Activated CD4-positive, alpha-beta T cell treated with anti-CD3 and anti-CD28 coated beads, Interleukin-2, amount 10 ng/mL, durations not matched to agents 24 days and 14 days (primary cell): ENCODE measurements at regions not wholly inside any gene's neighbourhood (a gene's known extent, or its start where the extent isn't known, plus 50 kb on each side); places are given as distances from the start of the nearest gene placed in this dataset.

ENCODE experiments used
- DNase-seq: peaks from one replicate; pipeline ENCODE4 v3.0.0; 2022
- H3K27ac Mint-ChIP-seq: one replicate; pipeline ENCODE4 v1.8.0; 2022; ENCODE audit warnings: mild to moderate bottlenecking, mixed read lengths
- H3K27me3 Mint-ChIP-seq: one replicate; pipeline ENCODE4 v1.8.0; 2022; ENCODE audit warnings: mixed read lengths
- H3K36me3 Mint-ChIP-seq: one replicate; pipeline ENCODE4 v1.8.0; 2022; ENCODE audit warnings: low read depth, mild to moderate bottlenecking, mixed read lengths
- H3K4me1 Mint-ChIP-seq: one replicate; pipeline ENCODE4 v1.8.0; 2021; ENCODE audit warnings: mixed read lengths
- H3K4me3 Mint-ChIP-seq: one replicate; pipeline ENCODE4 v1.8.0; 2022; ENCODE audit warnings: mild to moderate bottlenecking, moderate library complexity, mixed read lengths
- H3K9me3 Mint-ChIP-seq: one replicate; pipeline ENCODE4 v1.8.0; 2021; ENCODE audit warnings: mixed read lengths
- intact Hi-C: fragments of 100-400 bp; cut with micrococcal nuclease; formaldehyde crosslinking; loops from one replicate; pipeline ENCODE4 v1.15.1; 2023

DNA sequence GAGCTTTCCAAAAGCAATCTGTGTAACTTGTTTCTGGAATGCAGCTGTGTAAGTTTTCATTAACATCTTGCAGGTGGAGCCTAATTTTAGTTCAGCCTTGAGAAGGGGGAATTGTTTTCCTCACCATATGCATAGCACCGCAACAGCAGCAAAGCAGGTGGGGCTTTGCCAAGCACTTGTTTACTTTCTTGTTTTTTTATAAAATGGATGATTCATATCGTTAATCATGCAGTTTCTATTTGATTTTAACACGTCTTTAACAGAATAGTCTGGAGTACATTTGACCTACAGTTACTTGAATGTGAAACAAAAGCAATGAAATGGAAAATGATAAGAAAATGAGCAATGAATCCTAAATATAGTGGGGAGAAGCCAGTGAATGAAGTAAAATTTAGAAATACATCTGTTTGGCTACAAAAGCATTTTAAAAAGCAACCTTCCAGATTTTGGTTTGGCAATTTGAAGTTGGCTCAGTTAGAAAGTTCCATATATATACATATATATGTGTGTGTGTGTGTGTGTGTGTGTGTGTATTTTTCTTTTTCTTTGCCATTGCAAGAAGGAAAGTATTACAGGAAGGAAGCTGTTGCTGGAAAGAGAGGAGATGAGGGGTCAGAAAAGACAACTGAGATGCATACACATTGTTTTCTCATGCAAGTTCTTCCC, 119.0 kb upstream of the ADGRL2 start:
- no peaks in the 10 kb centered on the region for H3K4me1 Mint-ChIP-seq
- no peak overlapping the region for H3K4me3 Mint-ChIP-seq
- H3K9me3 Mint-ChIP-seq, result peaks cover 4% of the 10 kb centered on the region
- intact Hi-C loops, result no loop called here
- no peaks in the 10 kb centered on the region for H3K36me3 Mint-ChIP-seq
- no peak for DNase-seq
- H3K27me3 Mint-ChIP-seq, result no peaks in the 10 kb centered on the region
- H3K27ac Mint-ChIP-seq, result no peak overlapping the region

DNA sequence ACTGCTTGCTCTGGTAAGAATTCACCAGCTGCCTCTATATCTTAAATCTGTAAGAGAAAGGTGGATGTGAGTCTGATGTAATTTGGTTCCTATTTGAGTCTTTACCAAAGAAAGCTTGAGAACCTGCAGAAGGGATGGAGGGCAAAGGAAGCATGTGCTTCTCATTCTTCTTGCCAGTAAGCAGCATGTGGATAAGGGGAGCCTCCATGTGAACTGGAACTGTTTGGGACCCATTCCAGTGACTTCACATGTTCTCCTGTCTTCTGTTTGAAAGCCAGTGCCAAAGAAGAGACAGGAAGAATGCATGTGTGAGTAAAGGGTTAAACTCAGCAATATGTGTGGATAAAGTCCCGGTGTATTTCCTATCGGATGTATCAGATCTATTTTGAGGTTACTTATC, 119.6 kb upstream of the ADGRL2 start:
- H3K27me3 Mint-ChIP-seq, result no peaks in the 10 kb centered on the region
- H3K27ac Mint-ChIP-seq, result no peak overlapping the region
- no peak for DNase-seq
- intact Hi-C loops, result no loop called here
- H3K36me3 Mint-ChIP-seq, result no peaks in the 10 kb centered on the region
- H3K9me3 Mint-ChIP-seq, result peaks cover 4% of the 10 kb centered on the region
- no peak overlapping the region for H3K4me3 Mint-ChIP-seq
- H3K4me1 Mint-ChIP-seq, result no peaks in the 10 kb centered on the region

DNA sequence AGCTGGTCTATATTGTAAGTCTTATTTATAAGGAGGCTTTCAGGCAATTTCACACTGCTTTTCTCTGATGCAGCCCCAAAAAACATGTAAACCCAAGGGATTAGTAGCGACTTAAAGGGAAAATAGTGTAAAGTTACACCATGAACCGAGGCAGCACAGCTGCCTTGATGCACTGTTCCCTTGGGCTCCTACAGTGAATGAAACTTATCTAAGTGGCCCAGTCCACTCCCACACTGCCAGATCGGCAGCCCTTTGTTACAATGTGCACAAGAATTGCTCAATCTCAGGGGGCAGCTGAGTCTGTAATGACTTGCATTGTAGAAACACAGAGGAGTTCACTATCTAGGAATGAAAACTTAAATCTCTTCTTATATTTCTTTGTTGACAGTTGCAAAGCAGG, 120.8 kb upstream of the ADGRL2 start:
- DNase-seq, result no peak
- H3K27ac Mint-ChIP-seq, result no peak overlapping the region
- H3K9me3 Mint-ChIP-seq, result peaks cover 4% of the 10 kb centered on the region
- H3K4me1 Mint-ChIP-seq, result no peaks in the 10 kb centered on the region
- no peaks in the 10 kb centered on the region for H3K36me3 Mint-ChIP-seq
- no peaks in the 10 kb centered on the region for H3K27me3 Mint-ChIP-seq
- H3K4me3 Mint-ChIP-seq, result no peak overlapping the region
- intact Hi-C loops, result no loop called here

DNA sequence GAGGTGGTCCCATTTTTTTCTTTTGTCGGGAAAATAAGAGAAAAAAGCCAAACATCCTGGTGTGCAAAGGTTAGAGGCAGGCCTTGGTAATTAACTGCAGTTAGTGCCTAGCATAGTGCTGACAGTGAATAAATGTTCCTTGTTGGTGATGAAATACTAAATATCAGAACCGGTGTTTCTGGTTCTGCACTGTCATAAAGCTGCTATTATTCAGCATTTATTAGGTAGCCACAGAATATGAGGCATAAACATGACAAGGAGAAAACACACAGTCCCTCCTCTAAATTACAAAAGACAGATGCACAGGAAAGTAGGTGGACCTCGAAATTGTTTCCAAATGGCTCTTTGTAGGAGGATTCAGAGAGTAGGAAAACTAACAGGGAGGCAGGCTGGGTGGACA, 122.0 kb upstream of the ADGRL2 start:
- H3K4me1 Mint-ChIP-seq, result no peaks in the 10 kb centered on the region
- no peak for DNase-seq
- intact Hi-C loops, result no loop called here
- no peaks in the 10 kb centered on the region for H3K36me3 Mint-ChIP-seq
- H3K27ac Mint-ChIP-seq, result no peak overlapping the region
- H3K27me3 Mint-ChIP-seq, result no peaks in the 10 kb centered on the region
- no peak overlapping the region for H3K4me3 Mint-ChIP-seq
- no peaks in the 10 kb centered on the region for H3K9me3 Mint-ChIP-seq

DNA sequence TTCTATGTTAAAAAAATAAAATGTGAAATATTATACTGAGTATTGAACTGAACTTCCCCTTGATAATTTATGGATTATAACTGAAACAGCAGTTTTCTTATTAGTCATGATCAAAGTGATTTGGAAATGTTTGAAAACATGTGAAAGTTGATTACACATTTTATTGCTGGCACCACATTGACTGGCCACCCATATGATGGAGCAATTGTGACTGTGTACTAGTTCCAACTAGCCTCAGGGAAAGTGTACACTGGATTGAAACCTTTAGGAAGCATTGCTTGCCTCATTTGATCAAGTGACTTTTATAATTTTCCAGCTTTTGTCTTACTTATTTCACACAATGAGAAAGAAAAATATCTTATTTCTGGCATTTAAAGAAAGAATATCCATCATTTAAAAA, 128.0 kb upstream of the ADGRL2 start:
- intact Hi-C loops, result no loop called here
- no peak for DNase-seq
- Mint-ChIP-seq H3K4me3 (no peak overlapping the region), H3K9me3 (no peaks in the 10 kb centered on the region), H3K27ac (no peak overlapping the region), H3K36me3 (no peaks in the 10 kb centered on the region), H3K27me3 (no peaks in the 10 kb centered on the region), H3K4me1 (no peaks in the 10 kb centered on the region)

DNA sequence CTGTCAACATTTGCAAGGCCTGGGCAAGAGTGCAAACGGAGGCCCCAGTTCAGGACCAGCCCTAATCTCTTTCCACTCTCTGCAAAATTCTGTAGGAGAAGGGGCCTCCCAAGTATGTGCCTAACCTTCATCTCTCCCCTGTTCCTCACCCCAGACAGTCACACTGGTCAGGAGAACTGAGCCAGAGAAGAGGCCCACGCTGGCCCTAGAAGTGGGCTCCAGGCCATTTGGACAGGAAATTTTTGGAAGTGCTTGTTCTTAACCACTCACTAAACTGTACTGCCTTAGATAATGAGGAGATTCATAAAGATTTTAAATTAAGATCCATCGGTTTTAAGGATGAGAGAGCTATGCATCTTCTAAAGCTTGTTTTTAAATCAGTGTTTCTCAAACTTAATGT, 129.7 kb upstream of the ADGRL2 start:
- no peaks in the 10 kb centered on the region for H3K9me3 Mint-ChIP-seq
- H3K4me3 Mint-ChIP-seq, result no peak overlapping the region
- no peaks in the 10 kb centered on the region for H3K36me3 Mint-ChIP-seq
- H3K4me1 Mint-ChIP-seq, result no peaks in the 10 kb centered on the region
- no peak overlapping the region for H3K27ac Mint-ChIP-seq
- intact Hi-C loops, result no loop called here
- DNase-seq, result no peak
- no peaks in the 10 kb centered on the region for H3K27me3 Mint-ChIP-seq

DNA sequence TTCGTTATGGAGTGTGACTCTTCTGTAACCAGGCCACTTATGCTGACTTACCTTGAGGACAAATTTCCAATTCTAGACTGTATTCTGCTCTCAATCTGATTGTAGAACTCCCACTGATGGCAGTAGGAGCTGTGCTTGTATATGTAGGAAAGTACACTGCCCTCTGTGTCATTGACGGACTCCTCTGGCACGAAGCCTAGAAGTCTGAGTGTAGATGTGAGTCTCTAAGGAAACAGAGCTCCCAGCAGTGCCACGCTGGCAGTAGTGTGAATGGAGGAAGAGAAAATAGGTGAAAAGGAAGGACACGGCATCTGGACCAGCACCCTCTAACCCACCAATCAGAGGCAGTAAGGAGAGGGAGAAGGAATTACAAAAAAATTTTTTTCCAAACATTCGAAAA, 130.4 kb upstream of the ADGRL2 start:
- no peak for DNase-seq
- Mint-ChIP-seq H3K27me3 (no peaks in the 10 kb centered on the region), H3K36me3 (no peaks in the 10 kb centered on the region), H3K4me3 (no peak overlapping the region), H3K9me3 (no peaks in the 10 kb centered on the region), H3K4me1 (no peaks in the 10 kb centered on the region), H3K27ac (no peak overlapping the region)
- intact Hi-C loops, result no loop called here

DNA sequence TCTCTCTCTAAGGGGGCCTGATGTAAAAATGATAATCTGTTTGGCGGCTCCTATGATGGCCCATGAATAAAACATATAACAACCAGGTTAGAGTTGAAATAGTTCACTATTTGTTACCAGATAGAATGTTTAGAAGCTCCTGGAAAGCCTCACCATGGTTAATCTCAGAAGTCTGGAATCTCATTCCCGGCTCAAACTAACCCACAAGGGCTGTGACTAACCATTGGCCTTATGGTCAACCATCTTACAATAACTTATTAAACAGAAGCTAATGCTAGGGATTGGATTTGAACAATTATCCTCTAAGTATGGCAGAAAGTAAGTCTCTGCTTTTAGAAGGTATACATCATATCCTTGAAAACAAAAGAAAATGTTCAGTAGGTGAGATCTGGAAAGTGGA, 134.1 kb upstream of the ADGRL2 start:
- intact Hi-C loops, result no loop called here
- DNase-seq, result no peak
- H3K27me3 Mint-ChIP-seq, result no peaks in the 10 kb centered on the region
- no peaks in the 10 kb centered on the region for H3K4me1 Mint-ChIP-seq
- H3K36me3 Mint-ChIP-seq, result no peaks in the 10 kb centered on the region
- H3K4me3 Mint-ChIP-seq, result no peak overlapping the region
- no peak overlapping the region for H3K27ac Mint-ChIP-seq
- H3K9me3 Mint-ChIP-seq, result no peaks in the 10 kb centered on the region

DNA sequence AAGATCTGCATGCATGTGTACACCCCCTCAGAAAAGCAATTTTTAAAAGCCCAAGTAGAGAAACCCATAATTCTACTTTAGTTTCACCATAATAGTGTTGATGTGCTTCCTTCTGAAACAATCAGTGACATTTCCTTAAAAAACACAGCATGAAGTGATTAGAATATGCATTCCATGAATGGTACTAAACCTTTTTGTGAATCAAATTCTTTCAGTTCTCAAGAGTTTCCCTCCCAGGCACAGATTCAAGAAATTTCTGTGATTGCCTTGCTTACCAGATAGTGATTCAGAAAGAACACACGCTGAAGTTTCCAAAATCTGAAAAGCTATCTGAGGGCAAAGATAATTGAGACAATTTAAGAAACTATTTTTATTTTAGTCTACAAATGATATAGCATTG, 136.4 kb upstream of the ADGRL2 start:
- H3K9me3 Mint-ChIP-seq, result no peaks in the 10 kb centered on the region
- H3K36me3 Mint-ChIP-seq, result no peaks in the 10 kb centered on the region
- intact Hi-C loops, result no loop called here
- H3K27ac Mint-ChIP-seq, result no peak overlapping the region
- H3K4me1 Mint-ChIP-seq, result no peaks in the 10 kb centered on the region
- H3K4me3 Mint-ChIP-seq, result no peak overlapping the region
- no peak for DNase-seq
- no peaks in the 10 kb centered on the region for H3K27me3 Mint-ChIP-seq

DNA sequence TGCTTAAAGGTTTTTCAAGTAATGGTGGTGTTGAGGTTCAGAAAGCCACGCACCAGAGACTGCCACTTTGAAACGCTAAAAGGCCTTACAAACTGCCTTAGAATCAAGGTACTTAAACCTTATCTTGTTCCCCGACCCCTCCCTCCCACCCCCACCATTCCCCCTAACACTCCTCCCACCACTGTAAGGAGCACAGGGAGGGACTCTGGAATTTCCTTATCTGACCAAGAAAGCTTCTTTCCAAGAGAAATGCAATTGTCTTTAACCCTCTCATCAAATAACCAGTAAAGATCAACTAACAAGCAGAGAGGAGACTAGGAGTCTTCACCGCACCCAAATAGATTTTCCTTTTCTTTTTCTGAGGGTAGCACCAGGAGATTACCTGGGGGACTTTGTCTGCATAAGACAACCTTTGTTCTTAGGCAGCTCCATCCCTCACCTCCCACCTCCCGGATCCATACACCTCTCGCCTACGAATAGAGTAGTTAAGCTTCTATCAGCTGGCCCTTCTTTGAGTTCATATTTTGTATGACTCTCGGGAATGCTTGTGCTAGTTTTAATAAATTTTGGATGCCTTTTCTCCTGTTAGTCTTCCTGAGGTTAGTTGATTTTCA, 137.7 kb upstream of the ADGRL2 start:
- intact Hi-C loops, result no loop called here
- no peak overlapping the region for H3K4me3 Mint-ChIP-seq
- no peaks in the 10 kb centered on the region for H3K4me1 Mint-ChIP-seq
- H3K36me3 Mint-ChIP-seq, result no peaks in the 10 kb centered on the region
- DNase-seq, result no peak
- H3K27me3 Mint-ChIP-seq, result no peaks in the 10 kb centered on the region
- no peaks in the 10 kb centered on the region for H3K9me3 Mint-ChIP-seq
- H3K27ac Mint-ChIP-seq, result no peak overlapping the region

DNA sequence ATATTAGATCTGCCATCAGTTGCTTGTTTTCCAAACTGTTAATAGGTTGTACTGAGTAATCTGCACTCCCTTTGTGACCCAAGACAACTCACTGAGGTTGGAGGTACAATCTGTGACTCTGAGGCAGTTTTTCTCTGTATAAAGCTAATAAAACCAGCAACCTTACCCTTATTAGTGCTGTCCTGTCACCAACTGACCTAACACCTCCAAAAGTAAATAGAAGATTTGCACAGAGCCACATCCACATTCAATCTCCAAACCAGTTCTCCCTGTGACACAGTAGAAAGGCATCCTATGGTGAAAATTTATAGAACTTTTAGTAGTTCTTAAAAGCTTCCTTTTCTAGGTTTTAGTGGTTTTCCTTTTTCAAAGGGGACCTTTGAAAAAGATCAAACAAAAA, 140.4 kb upstream of the ADGRL2 start:
- H3K9me3 Mint-ChIP-seq, result no peaks in the 10 kb centered on the region
- intact Hi-C loops, result no loop called here
- H3K4me1 Mint-ChIP-seq, result no peaks in the 10 kb centered on the region
- H3K27ac Mint-ChIP-seq, result no peak overlapping the region
- H3K36me3 Mint-ChIP-seq, result no peaks in the 10 kb centered on the region
- H3K27me3 Mint-ChIP-seq, result no peaks in the 10 kb centered on the region
- DNase-seq, result no peak
- no peak overlapping the region for H3K4me3 Mint-ChIP-seq

DNA sequence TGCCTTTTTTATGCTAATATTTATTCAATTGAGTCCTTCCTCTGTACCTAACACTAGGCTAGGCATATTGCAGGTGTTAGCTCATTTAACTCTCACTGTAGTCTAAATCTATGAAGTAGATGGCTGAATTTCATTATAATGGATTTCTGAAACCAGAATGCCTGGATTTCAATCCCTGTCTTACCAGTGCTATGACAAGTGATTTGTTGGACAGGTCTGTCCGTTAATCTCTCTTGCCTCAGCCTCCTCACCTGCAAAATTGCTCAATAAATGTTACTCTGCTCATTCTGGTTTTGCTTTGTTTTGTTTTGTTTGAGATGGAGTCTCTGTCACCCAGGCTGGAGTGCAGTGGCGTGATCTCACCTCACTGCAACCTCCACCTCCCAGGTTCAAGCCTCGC, 146.1 kb upstream of the ADGRL2 start:
- no peaks in the 10 kb centered on the region for H3K4me1 Mint-ChIP-seq
- no peaks in the 10 kb centered on the region for H3K36me3 Mint-ChIP-seq
- intact Hi-C loops, result no loop called here
- no peak overlapping the region for H3K27ac Mint-ChIP-seq
- H3K27me3 Mint-ChIP-seq, result no peaks in the 10 kb centered on the region
- no peaks in the 10 kb centered on the region for H3K9me3 Mint-ChIP-seq
- no peak overlapping the region for H3K4me3 Mint-ChIP-seq
- no peak for DNase-seq

DNA sequence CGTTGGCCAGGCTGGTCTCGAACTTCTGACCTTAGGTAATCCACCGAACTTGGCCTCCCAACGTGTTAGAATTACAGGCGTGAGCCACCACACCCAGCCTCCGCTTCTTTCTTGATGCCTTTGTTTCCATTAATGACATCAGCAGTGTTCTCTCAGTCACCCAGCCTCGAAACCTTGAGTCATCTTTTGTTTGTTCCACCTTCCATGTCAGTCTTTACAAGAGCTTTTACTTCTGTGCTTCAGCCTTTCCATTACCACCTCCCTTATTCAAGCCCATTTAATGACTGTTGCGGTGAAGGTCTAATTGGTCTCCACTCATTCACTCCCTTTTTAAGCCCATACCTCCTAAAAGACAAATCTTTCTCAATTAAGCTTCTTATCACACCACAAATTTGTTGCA, 146.6 kb upstream of the ADGRL2 start:
- intact Hi-C loops, result no loop called here
- no peaks in the 10 kb centered on the region for H3K9me3 Mint-ChIP-seq
- H3K27ac Mint-ChIP-seq, result no peak overlapping the region
- H3K27me3 Mint-ChIP-seq, result no peaks in the 10 kb centered on the region
- H3K36me3 Mint-ChIP-seq, result no peaks in the 10 kb centered on the region
- no peaks in the 10 kb centered on the region for H3K4me1 Mint-ChIP-seq
- DNase-seq, result no peak
- no peak overlapping the region for H3K4me3 Mint-ChIP-seq

DNA sequence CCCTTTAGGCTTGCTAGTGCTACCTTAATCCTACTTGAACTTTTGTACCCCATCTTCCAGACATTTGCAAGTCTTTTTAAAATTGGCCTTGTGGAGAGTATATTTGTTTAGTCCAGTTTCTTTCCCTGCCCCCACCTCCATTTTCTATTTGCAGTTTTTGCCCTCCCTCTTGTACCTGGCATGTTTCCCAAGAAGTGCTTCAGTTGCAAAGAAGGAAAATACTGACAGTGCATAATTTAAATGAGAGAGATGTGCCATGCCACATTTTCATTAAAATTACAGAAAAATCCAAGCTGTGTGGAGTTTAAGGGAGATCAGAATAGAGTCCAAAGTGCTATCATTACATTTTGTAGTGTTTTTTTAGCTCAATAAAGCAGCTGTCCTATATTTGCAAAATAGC, 150.0 kb upstream of the ADGRL2 start:
- no peaks in the 10 kb centered on the region for H3K27me3 Mint-ChIP-seq
- no peak for DNase-seq
- H3K9me3 Mint-ChIP-seq, result no peaks in the 10 kb centered on the region
- H3K36me3 Mint-ChIP-seq, result no peaks in the 10 kb centered on the region
- H3K4me3 Mint-ChIP-seq, result no peak overlapping the region
- H3K4me1 Mint-ChIP-seq, result no peaks in the 10 kb centered on the region
- intact Hi-C loops, result no loop called here
- no peak overlapping the region for H3K27ac Mint-ChIP-seq

DNA sequence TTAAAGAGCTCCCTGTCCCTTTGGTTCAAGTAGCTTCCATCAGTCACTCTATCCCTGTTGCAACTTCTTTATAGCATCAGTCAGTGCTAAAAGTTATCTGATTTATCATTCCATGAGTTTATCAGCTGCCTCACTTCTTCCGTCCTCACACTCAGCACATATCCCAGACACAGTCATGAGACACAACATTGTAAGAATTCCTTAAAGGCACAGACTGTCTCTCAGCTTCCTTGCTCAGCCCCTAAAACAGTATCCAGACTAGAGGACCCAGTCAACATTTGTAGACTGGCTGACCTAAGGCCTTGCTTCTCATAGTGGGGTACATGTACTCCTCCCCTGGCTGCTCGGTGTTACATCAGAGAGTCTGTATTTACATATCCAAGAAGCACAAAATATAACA, 164.9 kb upstream of the ADGRL2 start:
- Mint-ChIP-seq H3K4me1 (no peaks in the 10 kb centered on the region), H3K4me3 (no peak overlapping the region), H3K27ac (no peak overlapping the region), H3K27me3 (no peaks in the 10 kb centered on the region), H3K9me3 (no peaks in the 10 kb centered on the region), H3K36me3 (no peaks in the 10 kb centered on the region)
- DNase-seq, result no peak
- intact Hi-C loops, result no loop called here
